Esophagus squamous epithelium (tissue), 4 donors: ENCODE measurements at regions not wholly inside any gene's neighbourhood (a gene's known extent, or its start where the extent isn't known, plus 50 kb on each side); places are given as distances from the start of the nearest gene placed in this dataset.

Experiments used
- CTCF ChIP-seq, 6 experiments: fragments of 450-650 bp in 4 of 6; fragments of 200-600 bp in 2 of 6; sonication (generic) in 2 of 6; IDR thresholded peaks; one replicate each; pipeline ENCODE4 v1.5.1; 2016 to 2019; ENCODE audit warnings: antibody characterized with exemption in 6 of 6, mild to moderate bottlenecking in 4 of 6, moderate library complexity in 4 of 6
- POLR2A ChIP-seq, 4 donors: fragments of 450-650 bp; IDR thresholded peaks; one replicate each; pipeline ENCODE4 v1.6.1; 2017; ENCODE audit warnings: antibody characterized with exemption in 4 of 4, mild to moderate bottlenecking in 4 of 4, moderate library complexity in 3 of 4

GRCh38 chr3:88467191-88467590, 317.4 kb downstream of the C3orf38 start:
- TF ChIP-seq CTCF (IDR thresholded peaks at IDR 0.05), result no peak
- TF ChIP-seq POLR2A (IDR thresholded peaks at IDR 0.05), result no peak
